ENCODE measurements at regions not wholly inside any gene's neighbourhood (a gene's known extent, or its start where the extent isn't known, plus 50 kb on each side); places are given as distances from the start of the nearest gene placed in this dataset.

GRCh38 chr14:63800651-63801375, 52.0 kb upstream of the SYNE2 start:
- Histone ChIP-seq H3K27ac (no peak overlapping the region), H3K4me3 (no peak overlapping the region)
- DNase-seq (ENCODE audit: low spot score), result no peak
- TF ChIP-seq CTCF (IDR thresholded peaks at IDR 0.05), result no peak
